ENCODE measurements at regions not wholly inside any gene's neighbourhood (a gene's known extent, or its start where the extent isn't known, plus 50 kb on each side); places are given as distances from the start of the nearest gene placed in this dataset.

- TF ChIP-seq TSHZ2 (CRISPR knock-in tag; IDR thresholded peaks at IDR 0.05) (no peak), CSRNP3 (CRISPR knock-in tag; IDR thresholded peaks at IDR 0.05) (no peak), CREB5 (CRISPR knock-in tag; IDR thresholded peaks at IDR 0.05; ENCODE audit: low read depth) (no peak), ARNTL (CRISPR knock-in tag; IDR thresholded peaks at IDR 0.05; ENCODE audit: borderline replicate concordance, low read depth) (no peak), ZFP30 (CRISPR knock-in tag; IDR thresholded peaks at IDR 0.05) (no peak)
Measured at GRCh38 chr5:67605730-67606585, 409.4 kb upstream of the CD180 start (continued).

GRCh38 chr5:67591491-67591890, 394.9 kb upstream of the CD180 start:
- TF ChIP-seq ESRRG (CRISPR knock-in tag; IDR thresholded peaks at IDR 0.05) = no peak
- no peak for TF ChIP-seq ISL1 (CRISPR knock-in tag; IDR thresholded peaks at IDR 0.05)
- no peak for TF ChIP-seq PPARA (CRISPR knock-in tag; IDR thresholded peaks at IDR 0.05; ENCODE audit: borderline replicate concordance)
- TF ChIP-seq TCF4 (CRISPR knock-in tag; IDR thresholded peaks at IDR 0.05; ENCODE audit: borderline replicate concordance) = no peak
- TF ChIP-seq, protein P1, sequence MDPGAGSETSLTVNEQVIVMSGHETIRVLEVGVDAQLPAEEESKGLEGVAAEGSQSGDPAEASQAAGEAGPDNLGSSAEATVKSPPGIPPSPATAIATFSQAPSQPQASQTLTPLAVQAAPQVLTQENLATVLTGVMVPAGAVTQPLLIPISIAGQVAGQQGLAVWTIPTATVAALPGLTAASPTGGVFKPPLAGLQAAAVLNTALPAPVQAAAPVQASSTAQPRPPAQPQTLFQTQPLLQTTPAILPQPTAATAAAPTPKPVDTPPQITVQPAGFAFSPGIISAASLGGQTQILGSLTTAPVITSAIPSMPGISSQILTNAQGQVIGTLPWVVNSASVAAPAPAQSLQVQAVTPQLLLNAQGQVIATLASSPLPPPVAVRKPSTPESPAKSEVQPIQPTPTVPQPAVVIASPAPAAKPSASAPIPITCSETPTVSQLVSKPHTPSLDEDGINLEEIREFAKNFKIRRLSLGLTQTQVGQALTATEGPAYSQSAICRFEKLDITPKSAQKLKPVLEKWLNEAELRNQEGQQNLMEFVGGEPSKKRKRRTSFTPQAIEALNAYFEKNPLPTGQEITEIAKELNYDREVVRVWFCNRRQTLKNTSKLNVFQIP (CRISPR knock-in tag; IDR thresholded peaks at IDR 0.05; ENCODE audit: borderline replicate concordance, low read depth) = no peak
- ATAC-seq = no peak

GRCh38 chr5:67588389-67588788, 391.8 kb upstream of the CD180 start:
- no peak for TF ChIP-seq TOX (CRISPR knock-in tag; IDR thresholded peaks at IDR 0.05; ENCODE audit: borderline replicate concordance)
- TF ChIP-seq PPARA (CRISPR knock-in tag; IDR thresholded peaks at IDR 0.05; ENCODE audit: borderline replicate concordance) = no peak
- no peak for ATAC-seq

DNA sequence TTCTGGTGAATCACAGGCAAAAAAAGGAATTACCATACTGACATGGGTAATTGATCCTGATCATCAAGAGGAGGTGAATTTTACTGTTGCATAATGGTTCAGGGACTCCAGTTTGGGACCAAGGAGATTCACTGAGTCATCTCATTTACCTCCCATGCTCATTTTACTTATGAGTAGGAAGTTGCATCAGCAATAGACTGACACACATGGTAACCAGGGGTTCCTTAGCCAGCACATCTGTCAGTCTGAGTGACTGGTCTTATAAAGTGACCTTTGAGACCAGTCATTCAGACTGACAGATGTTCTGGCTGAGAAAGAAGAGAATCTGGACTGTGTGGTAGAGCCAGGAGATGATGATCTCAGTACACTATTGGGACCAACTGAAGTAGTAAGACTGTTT, 384.6 kb upstream of the CD180 start:
- ATAC-seq = no peak
- TF ChIP-seq TOX (CRISPR knock-in tag; IDR thresholded peaks at IDR 0.05; ENCODE audit: borderline replicate concordance) = no peak
- no peak for TF ChIP-seq CREB5 (CRISPR knock-in tag; IDR thresholded peaks at IDR 0.05; ENCODE audit: low read depth)
- no peak for TF ChIP-seq BACH2 (CRISPR knock-in tag; IDR thresholded peaks at IDR 0.05; ENCODE audit: borderline replicate concordance)
- TF ChIP-seq, protein P2, sequence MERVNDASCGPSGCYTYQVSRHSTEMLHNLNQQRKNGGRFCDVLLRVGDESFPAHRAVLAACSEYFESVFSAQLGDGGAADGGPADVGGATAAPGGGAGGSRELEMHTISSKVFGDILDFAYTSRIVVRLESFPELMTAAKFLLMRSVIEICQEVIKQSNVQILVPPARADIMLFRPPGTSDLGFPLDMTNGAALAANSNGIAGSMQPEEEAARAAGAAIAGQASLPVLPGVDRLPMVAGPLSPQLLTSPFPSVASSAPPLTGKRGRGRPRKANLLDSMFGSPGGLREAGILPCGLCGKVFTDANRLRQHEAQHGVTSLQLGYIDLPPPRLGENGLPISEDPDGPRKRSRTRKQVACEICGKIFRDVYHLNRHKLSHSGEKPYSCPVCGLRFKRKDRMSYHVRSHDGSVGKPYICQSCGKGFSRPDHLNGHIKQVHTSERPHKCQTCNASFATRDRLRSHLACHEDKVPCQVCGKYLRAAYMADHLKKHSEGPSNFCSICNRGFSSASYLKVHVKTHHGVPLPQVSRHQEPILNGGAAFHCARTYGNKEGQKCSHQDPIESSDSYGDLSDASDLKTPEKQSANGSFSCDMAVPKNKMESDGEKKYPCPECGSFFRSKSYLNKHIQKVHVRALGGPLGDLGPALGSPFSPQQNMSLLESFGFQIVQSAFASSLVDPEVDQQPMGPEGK (CRISPR knock-in tag; IDR thresholded peaks at IDR 0.05; ENCODE audit: borderline replicate concordance) = no peak
- TF ChIP-seq, protein P1 (CRISPR knock-in tag; IDR thresholded peaks at IDR 0.05; ENCODE audit: borderline replicate concordance, low read depth) = no peak
- TF ChIP-seq RARB (CRISPR knock-in tag; IDR thresholded peaks at IDR 0.05) = no peak
- TF ChIP-seq OSR1 (CRISPR knock-in tag; IDR thresholded peaks at IDR 0.05) = no peak
- no peak for TF ChIP-seq ISL1 (CRISPR knock-in tag; IDR thresholded peaks at IDR 0.05)
- TF ChIP-seq ZFP30 (CRISPR knock-in tag; IDR thresholded peaks at IDR 0.05) = no peak
- TF ChIP-seq ZC3H10 (CRISPR knock-in tag; IDR thresholded peaks at IDR 0.05) = no peak
- no peak for TF ChIP-seq ESRRG (CRISPR knock-in tag; IDR thresholded peaks at IDR 0.05)
- TF ChIP-seq TCF4 (CRISPR knock-in tag; IDR thresholded peaks at IDR 0.05; ENCODE audit: borderline replicate concordance) = no peak
- no peak for TF ChIP-seq ZNF8 (CRISPR knock-in tag; IDR thresholded peaks at IDR 0.05)
- TF ChIP-seq ZFP3 (CRISPR knock-in tag; IDR thresholded peaks at IDR 0.05) = no peak
- TF ChIP-seq GLIS3 (CRISPR knock-in tag; IDR thresholded peaks at IDR 0.05) = no peak
- no peak for TF ChIP-seq PPARA (CRISPR knock-in tag; IDR thresholded peaks at IDR 0.05; ENCODE audit: borderline replicate concordance)
- no peak for TF ChIP-seq SNAI2 (CRISPR knock-in tag; IDR thresholded peaks at IDR 0.05)
- TF ChIP-seq CSRNP3 (CRISPR knock-in tag; IDR thresholded peaks at IDR 0.05) = no peak

Measured in SK-N-SH treated with all-trans-retinoic acid at 6 μM for 48 hours (cell line).